HG03442 (cell line): ENCODE measurements at regions not wholly inside any gene's neighbourhood (a gene's known extent, or its start where the extent isn't known, plus 50 kb on each side); places are given as distances from the start of the nearest gene placed in this dataset.
"Not testable (repeated sequence)": the region's sequence is repeated elsewhere in the genome, so short reads cannot be mapped to it uniquely, and the experiment has no call there.

Experiments used
- ATAC-seq: cut with Tn5 transposase; IDR thresholded peaks from one replicate; pipeline ENCODE4 v1.9.1; 2021; ENCODE audit warnings: mild to moderate bottlenecking, moderate library complexity; ENCODE audit not compliant: unreplicated experiment

GRCh38 chr7:17554341-17555015, 256.0 kb downstream of the AHR start:
- ATAC-seq, result no peak

- no peak for ATAC-seq
Measured at GRCh38 chr7:17556247-17556956, 257.9 kb downstream of the AHR start.

- ATAC-seq, result no peak
Measured at GRCh38 chr7:17557251-17557671, 258.8 kb downstream of the AHR start.

- no peak for ATAC-seq
Measured at GRCh38 chr7:17558135-17558534, 259.7 kb downstream of the AHR start.

GRCh38 chr7:17558558-17559332, 260.3 kb downstream of the AHR start:
- ATAC-seq, result no peak

GRCh38 chr7:17559388-17559787, 260.9 kb downstream of the AHR start:
- ATAC-seq, result no peak

- no peak for ATAC-seq
Measured at GRCh38 chr7:17560516-17560915, 262.1 kb downstream of the AHR start.

- ATAC-seq, result no peak
Measured at GRCh38 chr7:17560966-17561365, 262.5 kb downstream of the AHR start.

GRCh38 chr7:17564678-17565212, 266.3 kb downstream of the AHR start:
- ATAC-seq, result no peak

GRCh38 chr7:17580141-17580540, 281.7 kb downstream of the AHR start:
- ATAC-seq, result no peak

- no peak for ATAC-seq
Measured at GRCh38 chr7:17580856-17581255, 282.4 kb downstream of the AHR start.

GRCh38 chr7:17581301-17581700, 282.8 kb downstream of the AHR start:
- ATAC-seq, result no peak

GRCh38 chr7:17582696-17583095, 284.2 kb downstream of the AHR start:
- not testable (repeated sequence) for ATAC-seq

GRCh38 chr7:17583786-17584185, 285.3 kb downstream of the AHR start:
- no peak for ATAC-seq

- ATAC-seq, result no peak
Measured at GRCh38 chr7:17584822-17585221, 286.4 kb downstream of the AHR start.

- ATAC-seq, result no peak
Measured at GRCh38 chr7:17586711-17587110, 288.3 kb downstream of the AHR start.

- no peak for ATAC-seq
Measured at GRCh38 chr7:17588730-17589129, 290.3 kb downstream of the AHR start.

GRCh38 chr7:17589671-17590070, 291.2 kb downstream of the AHR start:
- no peak for ATAC-seq

GRCh38 chr7:17590221-17590620, 291.8 kb downstream of the AHR start:
- ATAC-seq, result no peak

- ATAC-seq, result no peak
Measured at GRCh38 chr7:17593819-17594419, 295.5 kb downstream of the AHR start.

- ATAC-seq, result no peak
Measured at GRCh38 chr7:17595546-17595945, 297.1 kb downstream of the AHR start.
